IPS-NIHi11 (cell line): ENCODE measurements at regions not wholly inside any gene's neighbourhood (a gene's known extent, or its start where the extent isn't known, plus 50 kb on each side); places are given as distances from the start of the nearest gene placed in this dataset.
"Not testable (repeated sequence)": the region's sequence is repeated elsewhere in the genome, so short reads cannot be mapped to it uniquely, and the experiment has no call there.

Experiments
- DNase-seq: peaks from one replicate; pipeline ENCODE4 v3.0.0; 2012; ENCODE audit warnings: mixed read lengths, low spot score

- no peak for DNase-seq
These were observed 272.5 kb upstream of the NCKAP5 start for GRCh38 chr2:133840761-133841160.

- no peak for DNase-seq
These were observed 273.6 kb upstream of the NCKAP5 start for GRCh38 chr2:133841900-133842299.

GRCh38 chr2:133842446-133842845 is 274.2 kb upstream of the NCKAP5 start:
- DNase-seq, result no peak

- no peak for DNase-seq
These were observed 274.8 kb upstream of the NCKAP5 start for GRCh38 chr2:133843091-133843490.

GRCh38 chr2:133843551-133843950 is 275.3 kb upstream of the NCKAP5 start:
- DNase-seq, result no peak

- peak; percentile 90 for DNase-seq
These were observed 276.1 kb upstream of the NCKAP5 start for GRCh38 chr2:133844214-133844892.

- DNase-seq, result no peak
These were observed 278.2 kb upstream of the NCKAP5 start for GRCh38 chr2:133846476-133846875.

- DNase-seq, result no peak
These were observed 279.3 kb upstream of the NCKAP5 start for GRCh38 chr2:133847591-133847990.

GRCh38 chr2:133848111-133848649 is 279.9 kb upstream of the NCKAP5 start:
- no peak for DNase-seq

- no peak for DNase-seq
These were observed 281.1 kb upstream of the NCKAP5 start for GRCh38 chr2:133849341-133849740.

GRCh38 chr2:133854603-133855200 is 286.4 kb upstream of the NCKAP5 start:
- DNase-seq, result no peak

- DNase-seq, result no peak
These were observed 287.3 kb upstream of the NCKAP5 start for GRCh38 chr2:133855526-133855925.

- DNase-seq, result no peak
These were observed 288.4 kb upstream of the NCKAP5 start for GRCh38 chr2:133856678-133857077.

- DNase-seq, result no peak
These were observed 291.3 kb upstream of the NCKAP5 start for GRCh38 chr2:133859578-133859977.

- DNase-seq, result no peak
These were observed 294.2 kb upstream of the NCKAP5 start for GRCh38 chr2:133862400-133862977.

- no peak for DNase-seq
These were observed 295.0 kb upstream of the NCKAP5 start for GRCh38 chr2:133863106-133863800.

GRCh38 chr2:133865141-133865540 is 296.9 kb upstream of the NCKAP5 start:
- DNase-seq, result no peak

GRCh38 chr2:133867166-133867565 is 298.9 kb upstream of the NCKAP5 start:
- no peak for DNase-seq

- DNase-seq, result no peak
These were observed 303.4 kb upstream of the NCKAP5 start for GRCh38 chr2:133871545-133872209.

- DNase-seq, result no peak
These were observed 310.1 kb upstream of the NCKAP5 start for GRCh38 chr2:133878326-133878725.

- DNase-seq, result no peak
These were observed 311.4 kb upstream of the NCKAP5 start for GRCh38 chr2:133879703-133880102.

- not testable (repeated sequence) for DNase-seq
These were observed 313.9 kb upstream of the NCKAP5 start for GRCh38 chr2:133882159-133882558.
